ENCODE measurements at regions not wholly inside any gene's neighbourhood (a gene's known extent, or its start where the extent isn't known, plus 50 kb on each side); places are given as distances from the start of the nearest gene placed in this dataset.

DNA sequence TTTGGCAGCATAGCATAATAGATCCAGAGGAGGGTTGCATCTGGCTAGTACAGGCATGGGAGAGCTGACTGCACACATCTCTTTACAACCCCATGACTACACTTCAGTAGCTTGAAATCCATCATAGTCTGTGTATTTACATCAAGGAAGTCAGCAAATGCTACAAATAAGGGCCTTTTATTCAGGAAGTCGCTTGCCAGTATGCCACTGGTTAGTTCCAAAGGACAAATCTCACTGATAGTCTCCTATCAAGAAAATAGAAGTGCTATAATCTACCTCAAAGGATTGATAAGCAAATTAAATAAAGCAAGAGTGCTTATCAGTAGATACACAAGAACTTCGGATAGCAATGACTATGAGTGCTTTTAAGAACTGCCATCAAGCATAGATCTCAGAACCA, 112.7 kb downstream of the KLF12 start:
- no peaks in the 10 kb centered on the region for H3K9me2 ChIP-seq (ENCODE audit: insufficient read depth, low read length)
- H3K9me3 ChIP-seq (ENCODE audit: low read length) = no peaks in the 10 kb centered on the region
- H2AFZ ChIP-seq (ENCODE audit: low read depth, low read length) = no peak overlapping the region
- no peaks in the 10 kb centered on the region for H4K20me1 ChIP-seq (ENCODE audit: insufficient read depth)
- no peak overlapping the region for H3K4me3 ChIP-seq (ENCODE audit: low read length)
- no peak for TF ChIP-seq POLR2AphosphoS5 (IDR thresholded peaks at IDR 0.05)
- no peak for TF ChIP-seq RAD21 (conservative IDR thresholded peaks at IDR 0.05)
- no peak for TF ChIP-seq EZH2 (IDR thresholded peaks at IDR 0.05; ENCODE audit: borderline replicate concordance, insufficient read depth, low read length, poor library complexity, severe bottlenecking)
- no peak for TF ChIP-seq MXI1 (conservative IDR thresholded peaks at IDR 0.05; ENCODE audit: poor library complexity, severe bottlenecking)
- TF ChIP-seq, protein P1, sequence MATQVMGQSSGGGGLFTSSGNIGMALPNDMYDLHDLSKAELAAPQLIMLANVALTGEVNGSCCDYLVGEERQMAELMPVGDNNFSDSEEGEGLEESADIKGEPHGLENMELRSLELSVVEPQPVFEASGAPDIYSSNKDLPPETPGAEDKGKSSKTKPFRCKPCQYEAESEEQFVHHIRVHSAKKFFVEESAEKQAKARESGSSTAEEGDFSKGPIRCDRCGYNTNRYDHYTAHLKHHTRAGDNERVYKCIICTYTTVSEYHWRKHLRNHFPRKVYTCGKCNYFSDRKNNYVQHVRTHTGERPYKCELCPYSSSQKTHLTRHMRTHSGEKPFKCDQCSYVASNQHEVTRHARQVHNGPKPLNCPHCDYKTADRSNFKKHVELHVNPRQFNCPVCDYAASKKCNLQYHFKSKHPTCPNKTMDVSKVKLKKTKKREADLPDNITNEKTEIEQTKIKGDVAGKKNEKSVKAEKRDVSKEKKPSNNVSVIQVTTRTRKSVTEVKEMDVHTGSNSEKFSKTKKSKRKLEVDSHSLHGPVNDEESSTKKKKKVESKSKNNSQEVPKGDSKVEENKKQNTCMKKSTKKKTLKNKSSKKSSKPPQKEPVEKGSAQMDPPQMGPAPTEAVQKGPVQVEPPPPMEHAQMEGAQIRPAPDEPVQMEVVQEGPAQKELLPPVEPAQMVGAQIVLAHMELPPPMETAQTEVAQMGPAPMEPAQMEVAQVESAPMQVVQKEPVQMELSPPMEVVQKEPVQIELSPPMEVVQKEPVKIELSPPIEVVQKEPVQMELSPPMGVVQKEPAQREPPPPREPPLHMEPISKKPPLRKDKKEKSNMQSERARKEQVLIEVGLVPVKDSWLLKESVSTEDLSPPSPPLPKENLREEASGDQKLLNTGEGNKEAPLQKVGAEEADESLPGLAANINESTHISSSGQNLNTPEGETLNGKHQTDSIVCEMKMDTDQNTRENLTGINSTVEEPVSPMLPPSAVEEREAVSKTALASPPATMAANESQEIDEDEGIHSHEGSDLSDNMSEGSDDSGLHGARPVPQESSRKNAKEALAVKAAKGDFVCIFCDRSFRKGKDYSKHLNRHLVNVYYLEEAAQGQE (IDR thresholded peaks at IDR 0.05; ENCODE audit: borderline replicate concordance) = no peak
- TF ChIP-seq TAF1 (IDR thresholded peaks at IDR 0.05; ENCODE audit: low read depth) = no peak
- TF ChIP-seq, protein P2, sequence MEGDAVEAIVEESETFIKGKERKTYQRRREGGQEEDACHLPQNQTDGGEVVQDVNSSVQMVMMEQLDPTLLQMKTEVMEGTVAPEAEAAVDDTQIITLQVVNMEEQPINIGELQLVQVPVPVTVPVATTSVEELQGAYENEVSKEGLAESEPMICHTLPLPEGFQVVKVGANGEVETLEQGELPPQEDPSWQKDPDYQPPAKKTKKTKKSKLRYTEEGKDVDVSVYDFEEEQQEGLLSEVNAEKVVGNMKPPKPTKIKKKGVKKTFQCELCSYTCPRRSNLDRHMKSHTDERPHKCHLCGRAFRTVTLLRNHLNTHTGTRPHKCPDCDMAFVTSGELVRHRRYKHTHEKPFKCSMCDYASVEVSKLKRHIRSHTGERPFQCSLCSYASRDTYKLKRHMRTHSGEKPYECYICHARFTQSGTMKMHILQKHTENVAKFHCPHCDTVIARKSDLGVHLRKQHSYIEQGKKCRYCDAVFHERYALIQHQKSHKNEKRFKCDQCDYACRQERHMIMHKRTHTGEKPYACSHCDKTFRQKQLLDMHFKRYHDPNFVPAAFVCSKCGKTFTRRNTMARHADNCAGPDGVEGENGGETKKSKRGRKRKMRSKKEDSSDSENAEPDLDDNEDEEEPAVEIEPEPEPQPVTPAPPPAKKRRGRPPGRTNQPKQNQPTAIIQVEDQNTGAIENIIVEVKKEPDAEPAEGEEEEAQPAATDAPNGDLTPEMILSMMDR (IDR thresholded peaks at IDR 0.05; ENCODE audit: poor library complexity, severe bottlenecking) = no peak
- TF ChIP-seq EP300 (conservative IDR thresholded peaks at IDR 0.05; ENCODE audit: poor library complexity, severe bottlenecking) = no peak
- TF ChIP-seq SMC3 (conservative IDR thresholded peaks at IDR 0.05; ENCODE audit: poor library complexity) = no peak
- no peak overlapping the region for H3K9ac ChIP-seq (ENCODE audit: low read length)
- H3K4me2 ChIP-seq (ENCODE audit: low read length) = no peak overlapping the region
- H3K27me3 ChIP-seq (ENCODE audit: insufficient read depth, low read depth, low read length) = no peaks in the 10 kb centered on the region
- H3K27ac ChIP-seq (ENCODE audit: low read length) = no peak overlapping the region
- no peaks in the 10 kb centered on the region for H3K36me3 ChIP-seq (ENCODE audit: insufficient read depth, low read length)
- peaks cover 15% of the 10 kb centered on the region for H3K79me2 ChIP-seq (replicated peaks; ENCODE audit: insufficient read depth, low read length)
- H3F3A ChIP-seq (ENCODE audit: insufficient read depth, low read length, poor library complexity, severe bottlenecking) = peaks cover 8% of the 10 kb centered on the region

DNA sequence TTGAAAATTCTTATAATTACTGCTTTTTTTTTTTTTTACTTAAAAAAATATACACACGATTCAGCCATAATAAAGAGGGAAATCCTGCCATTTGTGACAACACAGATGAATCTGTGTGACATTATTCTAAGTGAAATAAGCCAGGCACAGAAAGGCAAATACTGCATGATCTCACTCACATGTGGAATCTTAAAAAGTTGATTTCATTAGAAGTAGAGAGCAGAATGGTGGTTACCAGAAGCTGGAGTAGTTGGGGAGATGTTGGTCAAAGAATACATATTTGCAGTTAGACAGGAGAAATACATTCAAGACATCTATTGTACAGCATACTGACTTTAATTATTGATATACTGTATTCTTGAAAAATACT, 116.2 kb downstream of the KLF12 start:
- Histone ChIP-seq H3K4me3 (ENCODE audit: low read length) (no peak overlapping the region), H3K36me3 (ENCODE audit: insufficient read depth, low read length) (no peaks in the 10 kb centered on the region), H2AFZ (ENCODE audit: low read depth, low read length) (no peak overlapping the region), H3F3A (ENCODE audit: insufficient read depth, low read length, poor library complexity, severe bottlenecking) (peaks cover 8% of the 10 kb centered on the region), H3K9me2 (ENCODE audit: insufficient read depth, low read length) (no peaks in the 10 kb centered on the region), H3K4me2 (ENCODE audit: low read length) (no peak overlapping the region), H4K20me1 (ENCODE audit: insufficient read depth) (no peaks in the 10 kb centered on the region), H3K9me3 (ENCODE audit: low read length) (no peaks in the 10 kb centered on the region), H3K79me2 (replicated peaks; ENCODE audit: insufficient read depth, low read length) (peaks cover 26% of the 10 kb centered on the region), H3K27ac (ENCODE audit: low read length) (peak overlapping the region; percentile 31), H3K27me3 (ENCODE audit: insufficient read depth, low read depth, low read length) (no peaks in the 10 kb centered on the region), H3K9ac (ENCODE audit: low read length) (no peak overlapping the region)
- TF ChIP-seq POLR2AphosphoS5 (IDR thresholded peaks at IDR 0.05) (no peak), MXI1 (conservative IDR thresholded peaks at IDR 0.05; ENCODE audit: poor library complexity, severe bottlenecking) (no peak), TAF1 (IDR thresholded peaks at IDR 0.05; ENCODE audit: low read depth) (no peak), SMC3 (conservative IDR thresholded peaks at IDR 0.05; ENCODE audit: poor library complexity) (no peak), EP300 (conservative IDR thresholded peaks at IDR 0.05; ENCODE audit: poor library complexity, severe bottlenecking) (peak; percentile 8)
- TF ChIP-seq, protein P2 (IDR thresholded peaks at IDR 0.05; ENCODE audit: poor library complexity, severe bottlenecking) = no peak
- TF ChIP-seq, protein P1 (IDR thresholded peaks at IDR 0.05; ENCODE audit: borderline replicate concordance) = no peak

Data from neural cell (in vitro differentiated cells).